GM12872 (cell line): ENCODE measurements at regions not wholly inside any gene's neighbourhood (a gene's known extent, or its start where the extent isn't known, plus 50 kb on each side); places are given as distances from the start of the nearest gene placed in this dataset.

Experiments used
- TF ChIP-seq, protein P1 (sequence below): IDR thresholded peaks from 3 replicates; pipeline ENCODE4 v1.5.1; 2011; ENCODE audit warnings: low read depth, mild to moderate bottlenecking, low read length, moderate library complexity; ENCODE audit not compliant: insufficient read depth

GRCh38 chr1:176391621-176392020 lies 71.4 kb upstream of the PAPPA2 start:
- TF ChIP-seq, protein P1, sequence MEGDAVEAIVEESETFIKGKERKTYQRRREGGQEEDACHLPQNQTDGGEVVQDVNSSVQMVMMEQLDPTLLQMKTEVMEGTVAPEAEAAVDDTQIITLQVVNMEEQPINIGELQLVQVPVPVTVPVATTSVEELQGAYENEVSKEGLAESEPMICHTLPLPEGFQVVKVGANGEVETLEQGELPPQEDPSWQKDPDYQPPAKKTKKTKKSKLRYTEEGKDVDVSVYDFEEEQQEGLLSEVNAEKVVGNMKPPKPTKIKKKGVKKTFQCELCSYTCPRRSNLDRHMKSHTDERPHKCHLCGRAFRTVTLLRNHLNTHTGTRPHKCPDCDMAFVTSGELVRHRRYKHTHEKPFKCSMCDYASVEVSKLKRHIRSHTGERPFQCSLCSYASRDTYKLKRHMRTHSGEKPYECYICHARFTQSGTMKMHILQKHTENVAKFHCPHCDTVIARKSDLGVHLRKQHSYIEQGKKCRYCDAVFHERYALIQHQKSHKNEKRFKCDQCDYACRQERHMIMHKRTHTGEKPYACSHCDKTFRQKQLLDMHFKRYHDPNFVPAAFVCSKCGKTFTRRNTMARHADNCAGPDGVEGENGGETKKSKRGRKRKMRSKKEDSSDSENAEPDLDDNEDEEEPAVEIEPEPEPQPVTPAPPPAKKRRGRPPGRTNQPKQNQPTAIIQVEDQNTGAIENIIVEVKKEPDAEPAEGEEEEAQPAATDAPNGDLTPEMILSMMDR: no peak

- TF ChIP-seq, protein P1: no peak
These were observed 78.1 kb upstream of the PAPPA2 start for GRCh38 chr1:176384841-176385240.

DNA sequence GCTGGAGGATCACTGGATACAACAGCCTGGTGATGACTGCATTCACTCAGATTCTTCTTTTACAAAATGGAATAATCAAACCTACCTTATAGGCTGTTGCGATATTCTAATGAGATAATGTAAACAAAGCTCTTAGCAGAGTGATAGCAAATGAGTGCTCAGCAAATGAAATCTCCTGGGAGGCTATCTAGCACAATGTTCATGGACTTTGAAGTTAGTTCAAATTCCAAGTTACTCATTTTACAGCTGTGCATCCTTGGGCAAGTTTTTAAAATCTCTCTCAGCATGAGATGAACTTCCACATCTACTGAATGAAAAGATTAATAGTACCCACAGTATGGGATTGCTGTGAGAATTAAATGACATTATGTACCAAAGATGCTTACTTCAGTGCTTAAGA lies 80.8 kb upstream of the PAPPA2 start:
- TF ChIP-seq, protein P1: no peak

DNA sequence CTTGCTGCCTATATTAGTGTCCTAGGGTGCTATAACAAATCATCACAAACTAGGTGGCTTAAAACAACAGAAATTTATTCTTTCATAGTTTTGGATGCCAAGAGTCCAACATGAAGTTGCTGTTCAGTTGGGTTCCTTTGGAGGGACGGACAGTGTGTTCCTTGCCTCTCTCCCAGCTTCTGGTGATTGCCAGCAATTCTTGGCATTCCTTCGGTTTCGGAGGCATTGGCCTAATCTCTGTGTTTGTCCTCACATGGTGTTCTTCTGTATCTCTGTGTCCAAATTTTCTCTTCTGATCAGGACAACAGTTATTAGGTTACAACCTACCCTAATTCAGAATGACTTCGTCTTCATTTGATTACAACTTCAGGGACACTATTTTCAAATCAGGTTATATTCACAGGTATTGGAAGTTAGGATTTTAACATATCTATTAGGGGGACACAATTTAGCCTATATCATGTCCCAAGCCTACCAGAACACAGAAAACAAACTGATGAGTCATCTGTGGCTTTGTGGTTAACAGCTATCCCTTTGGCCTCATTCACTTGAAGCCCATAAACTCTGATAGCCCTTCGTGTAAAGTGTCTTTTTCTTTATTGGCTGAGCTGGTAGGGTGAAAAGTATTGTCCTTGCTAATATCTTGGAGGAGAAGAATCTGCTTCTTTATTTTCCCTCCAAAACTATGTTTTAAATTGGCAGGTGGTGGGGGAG lies 83.2 kb upstream of the PAPPA2 start:
- TF ChIP-seq, protein P1: no peak

- TF ChIP-seq, protein P1: peak; percentile 96
These were observed 87.9 kb upstream of the PAPPA2 start for GRCh38 chr1:176374967-176375569.

GRCh38 chr1:176364236-176364905 lies 98.6 kb upstream of the PAPPA2 start:
- TF ChIP-seq, protein P1: no peak

- TF ChIP-seq, protein P1: no peak
These were observed 121.3 kb upstream of the PAPPA2 start for GRCh38 chr1:176341656-176342055.
